ENCODE measurements at regions not wholly inside any gene's neighbourhood (a gene's known extent, or its start where the extent isn't known, plus 50 kb on each side); places are given as distances from the start of the nearest gene placed in this dataset.

DNA sequence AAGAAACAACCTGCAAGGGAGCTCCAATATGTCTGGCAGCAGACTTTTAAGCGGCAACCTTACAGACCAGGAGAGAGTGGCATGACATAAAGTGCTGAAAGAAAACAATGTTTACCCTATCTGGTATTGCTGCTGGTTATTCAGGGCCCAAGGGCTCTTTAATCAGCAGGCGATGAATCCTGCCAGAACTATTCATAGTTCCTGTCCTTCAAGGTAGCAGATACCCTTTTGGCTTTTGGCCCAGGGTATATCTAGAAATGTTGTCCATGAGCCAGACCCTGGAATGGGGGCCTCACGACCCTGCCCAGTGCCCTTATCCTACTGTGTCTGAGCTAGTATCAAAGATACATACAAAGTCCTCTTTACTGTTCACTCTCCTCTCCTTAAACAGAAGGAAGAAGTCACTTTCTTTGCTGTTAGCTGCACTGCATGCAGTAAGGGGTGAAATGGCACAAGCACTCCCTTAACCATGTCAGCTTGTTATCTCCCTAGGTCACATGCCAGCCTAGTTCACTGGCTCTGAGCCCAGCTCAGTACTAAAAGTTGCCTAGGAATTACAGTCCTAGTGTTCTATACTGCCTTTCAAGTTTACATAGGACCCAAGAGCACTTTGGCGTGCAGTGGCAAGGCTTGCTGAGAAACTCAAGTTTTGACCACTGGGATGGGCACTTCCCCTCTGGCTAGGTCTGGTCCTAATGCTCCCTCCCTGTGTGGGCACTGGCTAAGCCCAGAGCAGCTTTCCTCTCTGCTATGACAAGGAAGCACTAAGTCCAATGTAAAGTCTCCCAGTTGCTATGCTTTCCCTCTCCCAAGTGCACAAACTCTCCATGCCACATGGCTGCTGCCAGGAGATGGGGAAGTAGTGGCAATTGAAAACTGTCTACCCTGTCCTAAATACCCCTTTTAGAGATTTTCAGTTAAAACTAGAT lies 122.0 kb downstream of the HTR1B start:
- TF ChIP-seq SIN3A (IDR thresholded peaks at IDR 0.05; ENCODE audit: borderline replicate concordance, insufficient read depth, low read depth, low read length) (no peak), CTCF (IDR thresholded peaks at IDR 0.05) (no peak), TCF7L2 (IDR thresholded peaks at IDR 0.05; ENCODE audit: low read depth, low read length) (no peak), POLR2AphosphoS5 (IDR thresholded peaks at IDR 0.05; ENCODE audit: low read depth, low read length) (no peak)
- TF ChIP-seq, protein P1, sequence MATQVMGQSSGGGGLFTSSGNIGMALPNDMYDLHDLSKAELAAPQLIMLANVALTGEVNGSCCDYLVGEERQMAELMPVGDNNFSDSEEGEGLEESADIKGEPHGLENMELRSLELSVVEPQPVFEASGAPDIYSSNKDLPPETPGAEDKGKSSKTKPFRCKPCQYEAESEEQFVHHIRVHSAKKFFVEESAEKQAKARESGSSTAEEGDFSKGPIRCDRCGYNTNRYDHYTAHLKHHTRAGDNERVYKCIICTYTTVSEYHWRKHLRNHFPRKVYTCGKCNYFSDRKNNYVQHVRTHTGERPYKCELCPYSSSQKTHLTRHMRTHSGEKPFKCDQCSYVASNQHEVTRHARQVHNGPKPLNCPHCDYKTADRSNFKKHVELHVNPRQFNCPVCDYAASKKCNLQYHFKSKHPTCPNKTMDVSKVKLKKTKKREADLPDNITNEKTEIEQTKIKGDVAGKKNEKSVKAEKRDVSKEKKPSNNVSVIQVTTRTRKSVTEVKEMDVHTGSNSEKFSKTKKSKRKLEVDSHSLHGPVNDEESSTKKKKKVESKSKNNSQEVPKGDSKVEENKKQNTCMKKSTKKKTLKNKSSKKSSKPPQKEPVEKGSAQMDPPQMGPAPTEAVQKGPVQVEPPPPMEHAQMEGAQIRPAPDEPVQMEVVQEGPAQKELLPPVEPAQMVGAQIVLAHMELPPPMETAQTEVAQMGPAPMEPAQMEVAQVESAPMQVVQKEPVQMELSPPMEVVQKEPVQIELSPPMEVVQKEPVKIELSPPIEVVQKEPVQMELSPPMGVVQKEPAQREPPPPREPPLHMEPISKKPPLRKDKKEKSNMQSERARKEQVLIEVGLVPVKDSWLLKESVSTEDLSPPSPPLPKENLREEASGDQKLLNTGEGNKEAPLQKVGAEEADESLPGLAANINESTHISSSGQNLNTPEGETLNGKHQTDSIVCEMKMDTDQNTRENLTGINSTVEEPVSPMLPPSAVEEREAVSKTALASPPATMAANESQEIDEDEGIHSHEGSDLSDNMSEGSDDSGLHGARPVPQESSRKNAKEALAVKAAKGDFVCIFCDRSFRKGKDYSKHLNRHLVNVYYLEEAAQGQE (IDR thresholded peaks at IDR 0.05; ENCODE audit: insufficient read depth in 1 of 2, low read depth in 2 of 2, low read length in 1 of 2) = no peak

All from Panc1 (cell line).